Upper lobe of left lung (tissue), 4 donors: ENCODE measurements at regions not wholly inside any gene's neighbourhood (a gene's known extent, or its start where the extent isn't known, plus 50 kb on each side); places are given as distances from the start of the nearest gene placed in this dataset.

Source experiments
- CTCF ChIP-seq, 6 experiments: fragments of 450-650 bp in 4 of 6; fragments of 200-600 bp in 2 of 6; sonication (generic) in 2 of 6; IDR thresholded peaks; one replicate each; pipeline ENCODE4 v1.5.1; 2016 to 2019; ENCODE audit warnings: antibody characterized with exemption in 6 of 6
- POLR2A ChIP-seq, 4 donors: fragments of 450-650 bp; IDR thresholded peaks; one replicate each; pipeline ENCODE4 v1.5.1; 2016 to 2017; ENCODE audit warnings: antibody characterized with exemption in 4 of 4, mild to moderate bottlenecking in 2 of 4
- POLR2AphosphoS5 ChIP-seq, 2 donors: sonication (generic); formaldehyde crosslinking; IDR thresholded peaks; one replicate each; pipeline ENCODE4 v1.5.1; 2017; ENCODE audit warnings: antibody characterized with exemption in 2 of 2

GRCh38 chr5:92633875-92634487 lies 947.0 kb downstream of the NR2F1-AS1 start:
- TF ChIP-seq CTCF (IDR thresholded peaks at IDR 0.05) (no peak), POLR2A (IDR thresholded peaks at IDR 0.05) (no peak), POLR2AphosphoS5 (IDR thresholded peaks at IDR 0.05) (no peak)
